ENCODE measurements at regions not wholly inside any gene's neighbourhood (a gene's known extent, or its start where the extent isn't known, plus 50 kb on each side); places are given as distances from the start of the nearest gene placed in this dataset.

DNA sequence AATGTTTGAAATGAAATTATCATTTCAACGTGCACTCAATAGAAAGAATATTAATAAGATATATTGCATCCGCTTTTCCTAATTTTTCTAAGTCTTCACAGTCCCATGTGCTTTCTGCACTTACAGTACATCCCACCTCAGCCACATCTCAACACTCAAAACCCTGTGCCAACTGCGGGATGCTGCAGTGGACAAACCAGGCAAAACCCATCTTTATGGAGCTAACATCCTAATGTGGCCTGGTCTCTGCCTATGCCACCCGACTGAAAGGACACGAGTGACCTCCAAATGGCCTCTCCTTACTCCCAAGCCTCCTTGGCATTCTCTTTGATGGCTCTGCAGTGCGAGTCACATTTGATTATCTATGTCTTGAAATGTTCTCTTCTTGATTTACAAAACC lies 57.4 kb upstream of the ADRB1 start:
- TF ChIP-seq, protein P1, sequence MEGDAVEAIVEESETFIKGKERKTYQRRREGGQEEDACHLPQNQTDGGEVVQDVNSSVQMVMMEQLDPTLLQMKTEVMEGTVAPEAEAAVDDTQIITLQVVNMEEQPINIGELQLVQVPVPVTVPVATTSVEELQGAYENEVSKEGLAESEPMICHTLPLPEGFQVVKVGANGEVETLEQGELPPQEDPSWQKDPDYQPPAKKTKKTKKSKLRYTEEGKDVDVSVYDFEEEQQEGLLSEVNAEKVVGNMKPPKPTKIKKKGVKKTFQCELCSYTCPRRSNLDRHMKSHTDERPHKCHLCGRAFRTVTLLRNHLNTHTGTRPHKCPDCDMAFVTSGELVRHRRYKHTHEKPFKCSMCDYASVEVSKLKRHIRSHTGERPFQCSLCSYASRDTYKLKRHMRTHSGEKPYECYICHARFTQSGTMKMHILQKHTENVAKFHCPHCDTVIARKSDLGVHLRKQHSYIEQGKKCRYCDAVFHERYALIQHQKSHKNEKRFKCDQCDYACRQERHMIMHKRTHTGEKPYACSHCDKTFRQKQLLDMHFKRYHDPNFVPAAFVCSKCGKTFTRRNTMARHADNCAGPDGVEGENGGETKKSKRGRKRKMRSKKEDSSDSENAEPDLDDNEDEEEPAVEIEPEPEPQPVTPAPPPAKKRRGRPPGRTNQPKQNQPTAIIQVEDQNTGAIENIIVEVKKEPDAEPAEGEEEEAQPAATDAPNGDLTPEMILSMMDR (IDR thresholded peaks at IDR 0.05) = no peak
- no peak for TF ChIP-seq POLR2A (IDR thresholded peaks at IDR 0.05)

All from vagina (tissue), 2 donors.